PFSK-1 (cell line): ENCODE measurements at regions not wholly inside any gene's neighbourhood (a gene's known extent, or its start where the extent isn't known, plus 50 kb on each side); places are given as distances from the start of the nearest gene placed in this dataset.

Experiments used
- POLR2AphosphoS5 ChIP-seq: IDR thresholded peaks from 2 replicates; pipeline ENCODE4 v1.6.1; 2012; ENCODE audit warnings: low read depth, mild to moderate bottlenecking, control low read depth, low read length, moderate library complexity
- SIN3A ChIP-seq: IDR thresholded peaks from 2 replicates; pipeline ENCODE4 v1.6.1; 2012; ENCODE audit warnings: mild to moderate bottlenecking, low read length, moderate library complexity, borderline replicate concordance; ENCODE audit not compliant: insufficient read depth
- TAF1 ChIP-seq: IDR thresholded peaks from 2 replicates; pipeline ENCODE4 v1.6.1; 2012; ENCODE audit warnings: low read length, control low read depth, borderline replicate concordance; ENCODE audit not compliant: insufficient read depth
- TF ChIP-seq, protein P1 (sequence below), 2 experiments: IDR thresholded peaks; 2 replicates each; pipeline versions ENCODE4 v1.6.1 to v1.8.0; 2011 to 2012; ENCODE audit warnings: low read depth in 2 of 2, low read length in 2 of 2, control low read depth in 1 of 2, inconsistent platforms in 1 of 2, mild to moderate bottlenecking in 1 of 2, moderate library complexity in 1 of 2; ENCODE audit not compliant: insufficient read depth in 1 of 2

DNA sequence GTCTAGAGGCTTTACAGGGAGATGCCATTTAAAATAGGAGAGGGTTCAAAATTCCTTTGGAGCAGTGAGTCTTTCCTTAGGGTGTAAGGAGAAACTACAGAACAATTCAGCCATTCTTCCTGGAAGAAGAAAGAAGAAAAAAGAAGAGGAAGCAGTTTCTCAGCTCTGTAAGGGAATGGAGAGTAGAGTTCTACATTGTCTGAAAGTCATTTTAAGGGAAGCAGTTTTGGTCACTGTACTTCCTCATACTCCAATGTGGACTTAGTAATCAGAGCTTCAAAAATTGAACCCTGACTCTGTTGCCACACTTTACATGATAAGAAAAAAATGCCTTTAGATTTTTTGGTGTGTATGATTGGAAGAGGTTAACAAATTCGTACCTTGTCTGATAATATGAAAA is 122.4 kb downstream of the LRRC70 start:
- TF ChIP-seq POLR2AphosphoS5 (no peak), SIN3A (no peak), TAF1 (no peak)
- TF ChIP-seq, protein P1, sequence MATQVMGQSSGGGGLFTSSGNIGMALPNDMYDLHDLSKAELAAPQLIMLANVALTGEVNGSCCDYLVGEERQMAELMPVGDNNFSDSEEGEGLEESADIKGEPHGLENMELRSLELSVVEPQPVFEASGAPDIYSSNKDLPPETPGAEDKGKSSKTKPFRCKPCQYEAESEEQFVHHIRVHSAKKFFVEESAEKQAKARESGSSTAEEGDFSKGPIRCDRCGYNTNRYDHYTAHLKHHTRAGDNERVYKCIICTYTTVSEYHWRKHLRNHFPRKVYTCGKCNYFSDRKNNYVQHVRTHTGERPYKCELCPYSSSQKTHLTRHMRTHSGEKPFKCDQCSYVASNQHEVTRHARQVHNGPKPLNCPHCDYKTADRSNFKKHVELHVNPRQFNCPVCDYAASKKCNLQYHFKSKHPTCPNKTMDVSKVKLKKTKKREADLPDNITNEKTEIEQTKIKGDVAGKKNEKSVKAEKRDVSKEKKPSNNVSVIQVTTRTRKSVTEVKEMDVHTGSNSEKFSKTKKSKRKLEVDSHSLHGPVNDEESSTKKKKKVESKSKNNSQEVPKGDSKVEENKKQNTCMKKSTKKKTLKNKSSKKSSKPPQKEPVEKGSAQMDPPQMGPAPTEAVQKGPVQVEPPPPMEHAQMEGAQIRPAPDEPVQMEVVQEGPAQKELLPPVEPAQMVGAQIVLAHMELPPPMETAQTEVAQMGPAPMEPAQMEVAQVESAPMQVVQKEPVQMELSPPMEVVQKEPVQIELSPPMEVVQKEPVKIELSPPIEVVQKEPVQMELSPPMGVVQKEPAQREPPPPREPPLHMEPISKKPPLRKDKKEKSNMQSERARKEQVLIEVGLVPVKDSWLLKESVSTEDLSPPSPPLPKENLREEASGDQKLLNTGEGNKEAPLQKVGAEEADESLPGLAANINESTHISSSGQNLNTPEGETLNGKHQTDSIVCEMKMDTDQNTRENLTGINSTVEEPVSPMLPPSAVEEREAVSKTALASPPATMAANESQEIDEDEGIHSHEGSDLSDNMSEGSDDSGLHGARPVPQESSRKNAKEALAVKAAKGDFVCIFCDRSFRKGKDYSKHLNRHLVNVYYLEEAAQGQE (IDR thresholded peaks at IDR 0.05; ENCODE audit: insufficient read depth in 1 of 2, low read depth in 2 of 2, low read length in 2 of 2): no peak
